ENCODE measurements at regions not wholly inside any gene's neighbourhood (a gene's known extent, or its start where the extent isn't known, plus 50 kb on each side); places are given as distances from the start of the nearest gene placed in this dataset.
"Not testable (repeated sequence)": the region's sequence is repeated elsewhere in the genome, so short reads cannot be mapped to it uniquely, and the experiment has no call there.

GRCh38 chr1:57544345-57544744, 120.5 kb upstream of the DAB1 start:
- TF ChIP-seq CTCF (conservative IDR thresholded peaks at IDR 0.05; ENCODE audit: low read length) = no peak
- H3K4me3 ChIP-seq (ENCODE audit: low read length) = no peak overlapping the region
- DNase-seq (ENCODE audit: low read depth) = no peak

GRCh38 chr1:57536749-57537423, 113.0 kb upstream of the DAB1 start:
- H3K4me3 ChIP-seq (ENCODE audit: low read length) = no peak overlapping the region
- DNase-seq (ENCODE audit: low read depth) = no peak
- no peak for TF ChIP-seq CTCF (conservative IDR thresholded peaks at IDR 0.05; ENCODE audit: low read length)

- no peak for TF ChIP-seq CTCF (conservative IDR thresholded peaks at IDR 0.05; ENCODE audit: low read length)
- H3K4me3 ChIP-seq (ENCODE audit: low read length) = no peak overlapping the region
- DNase-seq (ENCODE audit: low read depth) = no peak
Measured at GRCh38 chr1:57532299-57532698, 108.4 kb upstream of the DAB1 start.

GRCh38 chr1:57530911-57531260, 107.0 kb upstream of the DAB1 start:
- not testable (repeated sequence) for DNase-seq (ENCODE audit: low read depth); H3K4me3 ChIP-seq (ENCODE audit: low read length)

GRCh38 chr1:57530206-57530910, 106.5 kb upstream of the DAB1 start:
- no peak for DNase-seq (ENCODE audit: low read depth)
- no peak for TF ChIP-seq CTCF (conservative IDR thresholded peaks at IDR 0.05; ENCODE audit: low read length)

GRCh38 chr1:57522575-57522974, 98.7 kb upstream of the DAB1 start:
- DNase-seq (ENCODE audit: low read depth) = no peak
- no peak for TF ChIP-seq CTCF (conservative IDR thresholded peaks at IDR 0.05; ENCODE audit: low read length)
- H3K4me3 ChIP-seq (ENCODE audit: low read length) = no peak overlapping the region

More at GRCh38 chr1:57530206-57530910, 106.5 kb upstream of the DAB1 start:
- H3K4me3 ChIP-seq (ENCODE audit: low read length) = no peak overlapping the region

GRCh38 chr1:57520743-57521515, 97.1 kb upstream of the DAB1 start:
- TF ChIP-seq CTCF (conservative IDR thresholded peaks at IDR 0.05; ENCODE audit: low read length) = no peak
- H3K4me3 ChIP-seq (ENCODE audit: low read length) = no peak overlapping the region
- no peak for DNase-seq (ENCODE audit: low read depth)
